MM.1S (cell line): ENCODE measurements at regions not wholly inside any gene's neighbourhood (a gene's known extent, or its start where the extent isn't known, plus 50 kb on each side); places are given as distances from the start of the nearest gene placed in this dataset.

ENCODE experiments used
- DNase-seq: peaks from one replicate; pipeline ENCODE4 v3.0.0-alpha.2; 2015
- H2AFZ ChIP-seq: fragments of 300-600 bp; sonication (generic); 2 replicates; pipeline ENCODE4 v1.6.0; 2016; ENCODE audit warnings: antibody characterized with exemption, low read length
- H3F3A ChIP-seq: fragments of 300-600 bp; sonication (generic); 2 replicates; pipeline ENCODE4 v1.6.1; 2016; ENCODE audit warnings: mild to moderate bottlenecking, antibody characterized with exemption, low read length, moderate library complexity, mixed read lengths; ENCODE audit not compliant: insufficient read depth
- H3K27ac ChIP-seq: fragments of 300-600 bp; sonication (generic); 2 replicates; pipeline ENCODE4 v1.5.1; 2016; ENCODE audit warnings: mild to moderate bottlenecking, low read length
- H3K27me3 ChIP-seq: fragments of 300-600 bp; sonication (generic); replicated peaks from 2 replicates; pipeline ENCODE4 v1.6.0; 2016; ENCODE audit warnings: low read length; ENCODE audit not compliant: insufficient read depth
- H3K36me3 ChIP-seq: fragments of 300-600 bp; sonication (generic); replicated peaks from 2 replicates; pipeline ENCODE4 v1.6.1; 2016; ENCODE audit warnings: mild to moderate bottlenecking, low read length, mixed read lengths; ENCODE audit not compliant: insufficient read depth
- H3K4me1 ChIP-seq: fragments of 300-600 bp; sonication (generic); 2 replicates; pipeline ENCODE4 v1.6.1; 2016; ENCODE audit warnings: low read length, mixed read lengths
- H3K4me2 ChIP-seq: fragments of 300-600 bp; sonication (generic); 2 replicates; pipeline ENCODE4 v1.6.0; 2016; ENCODE audit warnings: low read depth, low read length
- H3K4me3 ChIP-seq: fragments of 300-600 bp; sonication (generic); 2 replicates; pipeline ENCODE4 v1.5.1; 2016; ENCODE audit warnings: low read length, mixed read lengths
- H3K79me2 ChIP-seq: fragments of 300-600 bp; sonication (generic); 2 replicates; pipeline ENCODE4 v1.6.1; 2016; ENCODE audit warnings: mixed run types, low read length, mixed read lengths
- H3K9ac ChIP-seq: fragments of 300-600 bp; sonication (generic); 2 replicates; pipeline ENCODE4 v1.6.1; 2016; ENCODE audit warnings: low read length, mixed read lengths
- H3K9me2 ChIP-seq: fragments of 300-600 bp; sonication (generic); replicated peaks from 2 replicates; pipeline ENCODE4 v1.6.1; 2016; ENCODE audit warnings: mild to moderate bottlenecking, low read length, mixed read lengths; ENCODE audit not compliant: insufficient read depth
- H3K9me3 ChIP-seq: fragments of 300-600 bp; sonication (generic); replicated peaks from 2 replicates; pipeline ENCODE4 v1.6.1; 2016; ENCODE audit warnings: mild to moderate bottlenecking, low read length, mixed read lengths; ENCODE audit not compliant: insufficient read depth
- H4K20me1 ChIP-seq: fragments of 300-600 bp; sonication (generic); 2 replicates; pipeline ENCODE4 v1.6.1; 2016; ENCODE audit warnings: mild to moderate bottlenecking, low read length, moderate library complexity, mixed read lengths; ENCODE audit not compliant: insufficient read depth
- EZH2 ChIP-seq: fragments of 300-600 bp; sonication (generic); optimal IDR thresholded peaks from 2 replicates; pipeline ENCODE3; 2017; ENCODE audit warnings: low read depth, mild to moderate bottlenecking, antibody characterized with exemption, low read length, mixed read lengths
- EZH2phosphoT487 ChIP-seq: fragments of 300-600 bp; sonication (generic); IDR thresholded peaks from 2 replicates; pipeline ENCODE4 v1.6.1; 2018; ENCODE audit warnings: antibody characterized with exemption, low read length
- TF ChIP-seq, protein P1 (sequence below): fragments of 300-600 bp; sonication (generic); IDR thresholded peaks from 2 replicates; pipeline ENCODE4 v1.5.1; 2016; ENCODE audit warnings: antibody characterized with exemption, low read length, mixed read lengths

DNA sequence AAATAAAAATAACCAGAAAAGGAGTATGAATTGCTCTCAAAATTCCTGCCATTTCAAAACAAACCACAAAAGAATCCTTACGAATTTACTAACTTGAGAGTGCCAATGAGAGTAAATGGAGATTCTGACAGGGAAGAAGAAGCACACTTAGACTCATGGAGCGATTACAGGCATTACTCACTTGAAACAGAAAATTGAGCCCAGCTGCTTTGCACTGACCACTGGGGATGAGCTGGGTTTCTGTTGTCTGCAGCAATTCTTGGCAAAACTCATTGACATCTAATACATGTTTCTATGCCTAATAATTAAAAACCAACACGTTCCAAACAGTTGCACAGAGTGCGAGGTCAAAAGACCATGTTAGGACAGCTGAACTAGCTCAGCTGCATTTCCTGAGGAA, 731.6 kb downstream of the DNAH5 start:
- DNase-seq = no peak
- Histone ChIP-seq H2AFZ (no peak overlapping the region), H3K9me2 (no peaks in the 10 kb centered on the region), H3K79me2 (no peaks in the 10 kb centered on the region), H3K9me3 (no peaks in the 10 kb centered on the region), H3F3A (no peaks in the 10 kb centered on the region), H3K27me3 (no peaks in the 10 kb centered on the region), H3K27ac (no peak overlapping the region), H4K20me1 (no peaks in the 10 kb centered on the region), H3K4me2 (no peak overlapping the region), H3K4me1 (no peaks in the 10 kb centered on the region), H3K4me3 (no peak overlapping the region), H3K9ac (no peak overlapping the region), H3K36me3 (no peaks in the 10 kb centered on the region)
- TF ChIP-seq EZH2 (no peak), EZH2phosphoT487 (no peak)
- TF ChIP-seq, protein P1, sequence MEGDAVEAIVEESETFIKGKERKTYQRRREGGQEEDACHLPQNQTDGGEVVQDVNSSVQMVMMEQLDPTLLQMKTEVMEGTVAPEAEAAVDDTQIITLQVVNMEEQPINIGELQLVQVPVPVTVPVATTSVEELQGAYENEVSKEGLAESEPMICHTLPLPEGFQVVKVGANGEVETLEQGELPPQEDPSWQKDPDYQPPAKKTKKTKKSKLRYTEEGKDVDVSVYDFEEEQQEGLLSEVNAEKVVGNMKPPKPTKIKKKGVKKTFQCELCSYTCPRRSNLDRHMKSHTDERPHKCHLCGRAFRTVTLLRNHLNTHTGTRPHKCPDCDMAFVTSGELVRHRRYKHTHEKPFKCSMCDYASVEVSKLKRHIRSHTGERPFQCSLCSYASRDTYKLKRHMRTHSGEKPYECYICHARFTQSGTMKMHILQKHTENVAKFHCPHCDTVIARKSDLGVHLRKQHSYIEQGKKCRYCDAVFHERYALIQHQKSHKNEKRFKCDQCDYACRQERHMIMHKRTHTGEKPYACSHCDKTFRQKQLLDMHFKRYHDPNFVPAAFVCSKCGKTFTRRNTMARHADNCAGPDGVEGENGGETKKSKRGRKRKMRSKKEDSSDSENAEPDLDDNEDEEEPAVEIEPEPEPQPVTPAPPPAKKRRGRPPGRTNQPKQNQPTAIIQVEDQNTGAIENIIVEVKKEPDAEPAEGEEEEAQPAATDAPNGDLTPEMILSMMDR = no peak

DNA sequence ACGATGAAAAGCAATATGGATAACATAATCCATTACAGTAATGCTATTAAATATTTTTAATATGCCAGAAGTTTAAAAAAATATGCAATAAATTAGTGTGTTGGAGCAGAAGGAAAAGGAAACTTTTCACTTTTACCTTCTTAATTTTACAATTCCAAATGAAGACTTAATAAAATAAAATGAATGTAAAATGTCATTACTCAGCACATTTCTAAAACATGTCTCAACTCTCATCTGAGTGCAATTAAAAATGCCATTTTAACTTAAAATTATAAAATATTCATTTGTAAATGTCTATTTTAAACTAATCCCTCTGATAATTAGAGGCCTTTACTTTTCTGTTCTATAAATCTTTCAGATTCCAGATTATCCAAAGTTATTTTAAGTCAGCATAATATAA, 733.4 kb downstream of the DNAH5 start:
- no peak overlapping the region for H3K9ac ChIP-seq
- no peak overlapping the region for H2AFZ ChIP-seq
- no peaks in the 10 kb centered on the region for H3K9me2 ChIP-seq
- no peak overlapping the region for H3K4me3 ChIP-seq
- no peaks in the 10 kb centered on the region for H3K79me2 ChIP-seq
- TF ChIP-seq EZH2phosphoT487 (no peak), EZH2 (no peak)
- TF ChIP-seq, protein P1 = no peak
- H3K9me3 ChIP-seq = no peaks in the 10 kb centered on the region
- no peaks in the 10 kb centered on the region for H3K36me3 ChIP-seq
- H3K27me3 ChIP-seq = no peaks in the 10 kb centered on the region
- H3K4me2 ChIP-seq = no peak overlapping the region
- DNase-seq = no peak
- no peaks in the 10 kb centered on the region for H3K4me1 ChIP-seq
- no peak overlapping the region for H3K27ac ChIP-seq
- H3F3A ChIP-seq = no peaks in the 10 kb centered on the region
- H4K20me1 ChIP-seq = no peaks in the 10 kb centered on the region

DNA sequence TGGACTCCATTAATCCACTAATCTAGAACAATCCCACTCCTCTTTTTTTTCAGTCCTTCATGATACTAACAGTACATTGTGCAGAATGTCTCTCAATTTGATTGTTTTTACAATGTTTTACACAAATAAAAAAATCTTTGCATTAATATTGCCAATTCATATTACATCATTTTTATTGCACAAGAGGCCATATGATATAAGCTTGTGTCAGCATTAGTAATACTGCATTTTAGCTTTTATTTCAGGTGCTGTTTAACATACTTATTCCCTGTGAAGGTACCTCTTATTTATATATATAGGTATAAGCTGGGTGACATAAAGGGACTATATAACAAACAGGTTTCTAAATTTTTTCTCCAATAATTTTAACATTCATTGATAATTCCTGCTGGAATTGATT, 737.4 kb downstream of the DNAH5 start:
- no peak for DNase-seq
- H3K79me2 ChIP-seq = no peaks in the 10 kb centered on the region
- no peak overlapping the region for H2AFZ ChIP-seq
- no peaks in the 10 kb centered on the region for H3K27me3 ChIP-seq
- H3K9ac ChIP-seq = no peak overlapping the region
- H3K9me3 ChIP-seq = no peaks in the 10 kb centered on the region
- no peak overlapping the region for H3K4me2 ChIP-seq
- H3K4me3 ChIP-seq = no peak overlapping the region
- TF ChIP-seq EZH2phosphoT487 (no peak), EZH2 (no peak)
- TF ChIP-seq, protein P1 = no peak
- no peaks in the 10 kb centered on the region for H3K36me3 ChIP-seq
- no peaks in the 10 kb centered on the region for H3F3A ChIP-seq
- no peaks in the 10 kb centered on the region for H3K4me1 ChIP-seq
- H4K20me1 ChIP-seq = no peaks in the 10 kb centered on the region
- no peak overlapping the region for H3K27ac ChIP-seq
- H3K9me2 ChIP-seq = no peaks in the 10 kb centered on the region
